A549 (cell line): ENCODE measurements at regions not wholly inside any gene's neighbourhood (a gene's known extent, or its start where the extent isn't known, plus 50 kb on each side); places are given as distances from the start of the nearest gene placed in this dataset.

Experiments
- ATAC-seq, 2 experiments: fragments of 200-7000 bp in 1 of 2; fragments of >200 bp in 1 of 2; cut with Nextera tagmentation in 1 of 2; cut with Tn5 transposase in 1 of 2; 3 replicates each; pipeline versions ENCODE4 v1.8.0 to v1.9.1; 2018 to 2020; ENCODE audit warnings: mild to moderate bottlenecking in 1 of 2, moderate library complexity in 1 of 2
- CTCF ChIA-PET: fragments of 300-600 bp; sonication (Branson Sonifier 250); formaldehyde crosslinking; extraction: SDS; loops from one replicate; lab custom pipeline; 2021; ENCODE audit warnings: antibody characterized with exemption, inconsistent platforms; lab: Yijun Ruan, JAX
- POLR2A ChIA-PET: fragments of 350-600 bp; formaldehyde crosslinking; extraction: SDS; loops from one replicate; lab custom pipeline; 2021; ENCODE audit warnings: antibody characterized with exemption, inconsistent platforms; lab: Yijun Ruan, JAX
- DNase-seq, 2 experiments: peaks; one replicate each; pipeline versions ENCODE4 v3.0.0 to v3.0.0-alpha.2; 2011 to 2016; ENCODE audit warnings: low read depth in 1 of 2, low spot score in 1 of 2
- FAIRE-seq: peaks from 2 replicates; lab custom pipeline; 2011; peaks lifted over from hg19 to GRCh38; lab: Jason Lieb, UNC
- H3K27ac ChIP-seq, 2 experiments: fragments of >200 bp; sonication (Bioruptor Twin); formaldehyde crosslinking; 3 replicates each; pipeline ENCODE4 v1.5.1; 2016 to 2017
- H3K4me1 ChIP-seq: fragments of >200 bp; sonication (Bioruptor Twin); formaldehyde crosslinking; 3 replicates; pipeline ENCODE4 v1.6.1; 2016
- H3K4me2 ChIP-seq: fragments of >200 bp; sonication (Bioruptor Twin); formaldehyde crosslinking; 3 replicates; pipeline ENCODE4 v1.6.1; 2016
- H3K4me3 ChIP-seq: fragments of >200 bp; sonication (Bioruptor Twin); formaldehyde crosslinking; 3 replicates; pipeline ENCODE4 v1.5.1; 2016
- H3K9me3 ChIP-seq: fragments of >200 bp; sonication (Bioruptor Twin); formaldehyde crosslinking; 3 replicates; pipeline ENCODE4 v1.6.1; 2016
- CBX2 ChIP-seq: fragments of 200-600 bp; sonication (generic); IDR thresholded peaks from 2 replicates; pipeline ENCODE4 v1.6.1; 2016; ENCODE audit warnings: low read depth, mild to moderate bottlenecking, borderline replicate concordance
- CEBPB ChIP-seq, 2 experiments: fragments of >200 bp in 1 of 2; sonication (Bioruptor Twin) in 1 of 2; formaldehyde crosslinking in 1 of 2; IDR thresholded peaks; 2 replicates each; pipeline ENCODE4 v1.6.1; 2012 to 2016
- CTCF ChIP-seq: fragments of >200 bp; sonication (Bioruptor Twin); formaldehyde crosslinking; IDR thresholded peaks from 3 replicates; pipeline ENCODE4 v1.5.1; 2016
- ESRRA ChIP-seq: fragments of 150-350 bp; IDR thresholded peaks from 2 replicates; pipeline ENCODE4 v1.6.1; 2014; ENCODE audit warnings: mild to moderate bottlenecking, low read length, borderline replicate concordance
- FOSB ChIP-seq: fragments of 250-450 bp; sonication (Bioruptor Pico); IDR thresholded peaks from 2 replicates; pipeline ENCODE4 v1.5.0; 2020; ENCODE audit warnings: mild to moderate bottlenecking, moderate library complexity
- HES2 ChIP-seq: fragments of >200 bp; sonication (Bioruptor Twin); formaldehyde crosslinking; IDR thresholded peaks from 2 replicates; pipeline ENCODE4 v1.6.1; 2016
- HOXB13 ChIP-seq: fragments of 250-450 bp; sonication (Bioruptor Pico); IDR thresholded peaks from 2 replicates; pipeline ENCODE4 v1.5.0; 2020; ENCODE audit warnings: low read depth, mild to moderate bottlenecking, moderate library complexity
- HOXB5 ChIP-seq: fragments of 250-450 bp; sonication (Bioruptor Pico); IDR thresholded peaks from 2 replicates; pipeline ENCODE4 v1.5.0; 2020; ENCODE audit warnings: mild to moderate bottlenecking, moderate library complexity
- KDM5A ChIP-seq: fragments of 200-600 bp; sonication (generic); IDR thresholded peaks from 2 replicates; pipeline ENCODE4 v1.6.1; 2016; ENCODE audit warnings: antibody characterized with exemption, mild to moderate bottlenecking
- MAX ChIP-seq: IDR thresholded peaks from 2 replicates; pipeline ENCODE4 v1.6.1; 2012
- MAZ ChIP-seq: fragments of 150-350 bp; IDR thresholded peaks from 2 replicates; pipeline ENCODE4 v1.6.1; 2014; ENCODE audit warnings: antibody characterized with exemption, low read depth, low read length, borderline replicate concordance
- NFE2L2 ChIP-seq: fragments of 150-350 bp; conservative IDR thresholded peaks from 2 replicates; pipeline ENCODE4 v1.6.1; 2014; ENCODE audit warnings: low read length
- NPAS2 ChIP-seq: fragments of 250-450 bp; sonication (Bioruptor Pico); IDR thresholded peaks from 2 replicates; pipeline ENCODE4 v1.8.0; 2022; ENCODE audit warnings: mild to moderate bottlenecking, moderate library complexity, borderline replicate concordance
- RARB ChIP-seq: fragments of 250-450 bp; sonication (Bioruptor Pico); IDR thresholded peaks from 2 replicates; pipeline ENCODE4 v1.8.0; 2021; ENCODE audit warnings: mild to moderate bottlenecking, moderate library complexity
- RCOR1 ChIP-seq: fragments of 150-350 bp; IDR thresholded peaks from 2 replicates; pipeline ENCODE4 v1.6.1; 2014; ENCODE audit warnings: antibody characterized with exemption, low read length, low read depth
- RFX5 ChIP-seq: fragments of 450-650 bp; IDR thresholded peaks from 2 replicates; pipeline ENCODE4 v1.7.1; 2014; ENCODE audit warnings: antibody characterized with exemption, mild to moderate bottlenecking, moderate library complexity
- SREBF2 ChIP-seq: fragments of 450-650 bp; IDR thresholded peaks from 2 replicates; pipeline ENCODE4 v1.6.1; 2014; ENCODE audit warnings: mild to moderate bottlenecking, moderate library complexity
- ZFP36 ChIP-seq: fragments of 450-650 bp; IDR thresholded peaks from 2 replicates; pipeline ENCODE4 v1.6.1; 2014; ENCODE audit warnings: borderline replicate concordance; ENCODE audit not compliant: partially characterized antibody
- WGBS: methylation state at CpG from one replicate; pipeline ENCODE4 v1.1.6; 2017; ENCODE audit errors: missing lambda C conversion rate; 5-methylcytosine and 5-hydroxymethylcytosine counted together
- TF ChIP-seq, protein P1 (sequence below): fragments of 200-600 bp; sonication (generic); IDR thresholded peaks from 2 replicates; pipeline ENCODE4 v1.6.1; 2016; ENCODE audit warnings: antibody characterized with exemption, mild to moderate bottlenecking, moderate library complexity
- TF ChIP-seq, protein P2 (sequence below): fragments of 150-350 bp; IDR thresholded peaks from 2 replicates; pipeline ENCODE4 v1.6.1; 2014; ENCODE audit warnings: low read depth, mild to moderate bottlenecking, low read length

GRCh38 chr1:81224222-81224621 is 576.5 kb upstream of the ADGRL2 start:
- H3K4me1 ChIP-seq: no peaks in the 10 kb centered on the region
- no peak for FAIRE-seq
- POLR2A ChIA-PET: no interaction called here
- no peak for ATAC-seq
- no peaks in the 10 kb centered on the region for H3K9me3 ChIP-seq
- CTCF ChIA-PET: no interaction called here
- H3K27ac ChIP-seq: no peak overlapping the region
- no peak for TF ChIP-seq MAX
- no peak for TF ChIP-seq NFE2L2
- TF ChIP-seq, protein P1, sequence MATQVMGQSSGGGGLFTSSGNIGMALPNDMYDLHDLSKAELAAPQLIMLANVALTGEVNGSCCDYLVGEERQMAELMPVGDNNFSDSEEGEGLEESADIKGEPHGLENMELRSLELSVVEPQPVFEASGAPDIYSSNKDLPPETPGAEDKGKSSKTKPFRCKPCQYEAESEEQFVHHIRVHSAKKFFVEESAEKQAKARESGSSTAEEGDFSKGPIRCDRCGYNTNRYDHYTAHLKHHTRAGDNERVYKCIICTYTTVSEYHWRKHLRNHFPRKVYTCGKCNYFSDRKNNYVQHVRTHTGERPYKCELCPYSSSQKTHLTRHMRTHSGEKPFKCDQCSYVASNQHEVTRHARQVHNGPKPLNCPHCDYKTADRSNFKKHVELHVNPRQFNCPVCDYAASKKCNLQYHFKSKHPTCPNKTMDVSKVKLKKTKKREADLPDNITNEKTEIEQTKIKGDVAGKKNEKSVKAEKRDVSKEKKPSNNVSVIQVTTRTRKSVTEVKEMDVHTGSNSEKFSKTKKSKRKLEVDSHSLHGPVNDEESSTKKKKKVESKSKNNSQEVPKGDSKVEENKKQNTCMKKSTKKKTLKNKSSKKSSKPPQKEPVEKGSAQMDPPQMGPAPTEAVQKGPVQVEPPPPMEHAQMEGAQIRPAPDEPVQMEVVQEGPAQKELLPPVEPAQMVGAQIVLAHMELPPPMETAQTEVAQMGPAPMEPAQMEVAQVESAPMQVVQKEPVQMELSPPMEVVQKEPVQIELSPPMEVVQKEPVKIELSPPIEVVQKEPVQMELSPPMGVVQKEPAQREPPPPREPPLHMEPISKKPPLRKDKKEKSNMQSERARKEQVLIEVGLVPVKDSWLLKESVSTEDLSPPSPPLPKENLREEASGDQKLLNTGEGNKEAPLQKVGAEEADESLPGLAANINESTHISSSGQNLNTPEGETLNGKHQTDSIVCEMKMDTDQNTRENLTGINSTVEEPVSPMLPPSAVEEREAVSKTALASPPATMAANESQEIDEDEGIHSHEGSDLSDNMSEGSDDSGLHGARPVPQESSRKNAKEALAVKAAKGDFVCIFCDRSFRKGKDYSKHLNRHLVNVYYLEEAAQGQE: no peak
- no peak for TF ChIP-seq ZFP36
- no peak for TF ChIP-seq RCOR1
- no peak for TF ChIP-seq CBX2
- TF ChIP-seq HOXB13 (CRISPR knock-in tag): no peak
- H3K4me2 ChIP-seq: no peak overlapping the region
- DNase-seq: no peak
- no peak overlapping the region for H3K4me3 ChIP-seq

DNA sequence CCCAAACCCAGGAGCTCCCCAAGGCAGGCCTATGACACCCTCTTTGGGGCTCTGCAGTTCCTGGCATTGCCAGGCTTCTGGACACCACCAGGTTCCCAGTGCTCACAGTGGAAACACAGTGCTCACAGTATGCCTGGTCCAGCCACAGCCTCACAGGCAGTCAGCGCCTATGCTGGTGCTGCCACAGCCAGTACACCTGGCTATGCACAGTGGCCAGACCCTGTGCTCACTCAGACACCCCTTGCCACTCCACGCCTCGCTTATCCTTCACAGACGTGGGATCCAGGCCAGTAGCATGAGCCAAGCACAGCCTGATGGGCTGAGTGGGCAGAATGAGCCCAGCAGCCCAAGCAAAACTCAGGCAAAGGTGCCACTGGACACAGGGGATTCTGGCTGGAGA is 579.2 kb upstream of the ADGRL2 start:
- POLR2A ChIA-PET: no interaction called here

More for the DNA sequence above, 579.2 kb upstream of the ADGRL2 start:
- TF ChIP-seq CEBPB (IDR thresholded peaks at IDR 0.05) (no peak), SREBF2 (no peak), NPAS2 (CRISPR knock-in tag) (no peak), HES2 (no peak), KDM5A (no peak), MAZ (no peak), RARB (CRISPR knock-in tag) (no peak), FOSB (CRISPR knock-in tag) (no peak), CTCF (no peak), HOXB5 (CRISPR knock-in tag) (no peak), ESRRA (no peak), RFX5 (no peak)
- TF ChIP-seq, protein P2, sequence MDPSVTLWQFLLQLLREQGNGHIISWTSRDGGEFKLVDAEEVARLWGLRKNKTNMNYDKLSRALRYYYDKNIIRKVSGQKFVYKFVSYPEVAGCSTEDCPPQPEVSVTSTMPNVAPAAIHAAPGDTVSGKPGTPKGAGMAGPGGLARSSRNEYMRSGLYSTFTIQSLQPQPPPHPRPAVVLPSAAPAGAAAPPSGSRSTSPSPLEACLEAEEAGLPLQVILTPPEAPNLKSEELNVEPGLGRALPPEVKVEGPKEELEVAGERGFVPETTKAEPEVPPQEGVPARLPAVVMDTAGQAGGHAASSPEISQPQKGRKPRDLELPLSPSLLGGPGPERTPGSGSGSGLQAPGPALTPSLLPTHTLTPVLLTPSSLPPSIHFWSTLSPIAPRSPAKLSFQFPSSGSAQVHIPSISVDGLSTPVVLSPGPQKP: no peak
- FAIRE-seq (no peak), ATAC-seq (no peak), DNase-seq (no peak)
- 67% methylated on average over 1 of the region's 4 CpGs for WGBS
- no peak overlapping the region for H3K27ac ChIP-seq
- no peaks in the 10 kb centered on the region for H3K4me1 ChIP-seq
- H3K4me2 ChIP-seq: no peak overlapping the region
- no peaks in the 10 kb centered on the region for H3K9me3 ChIP-seq
- CTCF ChIA-PET: no interaction called here
- H3K4me3 ChIP-seq: no peak overlapping the region
